Inflammatory macrophage (primary cell): ENCODE measurements at regions not wholly inside any gene's neighbourhood (a gene's known extent, or its start where the extent isn't known, plus 50 kb on each side); places are given as distances from the start of the nearest gene placed in this dataset.
"Not testable (repeated sequence)": the region's sequence is repeated elsewhere in the genome, so short reads cannot be mapped to it uniquely, and the experiment has no call there.

Experiments
- DNase-seq, 2 donors: peaks; one replicate each; pipeline ENCODE4 v3.0.0-alpha.2; 2020 to 2022

DNA sequence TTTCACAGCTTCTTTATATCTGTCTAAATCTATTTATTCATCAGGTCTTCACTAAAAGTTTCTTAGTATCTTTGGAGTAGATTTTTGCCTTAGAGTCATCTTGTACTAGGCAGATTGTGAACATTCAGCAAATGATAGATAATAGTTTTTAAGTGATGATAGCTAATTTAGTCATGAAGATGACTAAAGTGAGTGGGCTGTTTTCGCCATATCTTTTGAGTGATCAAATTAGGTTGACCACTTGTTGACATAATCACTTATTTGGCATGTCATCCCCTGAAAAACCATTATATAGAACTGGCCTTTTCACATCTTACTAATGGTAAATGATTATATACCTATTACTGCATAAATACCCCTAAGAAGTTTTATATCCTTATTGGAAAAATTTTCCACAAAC lies 999.2 kb downstream of the PCDH17 start:
- DNase-seq: no peak

DNA sequence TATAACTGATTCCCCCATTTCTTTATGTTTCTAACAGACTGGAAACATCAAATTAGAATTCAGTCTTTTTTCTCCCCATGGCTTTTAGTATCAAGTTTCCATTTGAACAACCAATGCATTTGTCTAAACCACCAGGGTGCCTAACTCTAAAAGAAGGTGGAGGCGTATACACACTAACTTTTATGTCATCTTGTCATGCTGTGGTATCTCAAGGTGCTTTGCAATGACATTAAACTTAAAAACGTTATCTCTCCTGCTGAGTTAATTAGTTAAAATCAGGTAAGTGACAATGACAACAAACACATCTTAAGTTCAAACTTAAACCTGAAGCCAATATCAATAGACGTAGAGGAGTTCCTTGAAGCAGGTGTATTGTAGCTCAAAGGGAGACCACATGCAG lies 1001.7 kb downstream of the PCDH17 start:
- DNase-seq: no peak

DNA sequence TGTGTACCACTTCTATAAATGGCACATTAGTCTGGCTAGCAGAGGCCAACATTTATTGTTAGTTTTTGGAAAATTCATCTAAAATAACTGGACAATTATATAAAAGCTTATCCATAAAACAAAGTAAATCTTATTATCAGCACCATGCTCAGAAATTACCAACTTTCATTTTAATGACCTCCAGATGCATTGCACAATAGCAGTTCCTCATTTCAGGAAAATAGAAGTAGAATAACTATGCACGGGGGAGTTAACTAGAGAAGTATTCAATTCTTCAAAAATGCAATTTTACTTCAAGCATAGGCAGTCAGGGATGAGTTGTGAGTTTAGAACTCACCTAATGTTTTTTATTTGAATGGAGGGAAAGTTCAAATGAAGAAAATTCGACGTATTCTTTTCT lies 1023.5 kb downstream of the PCDH17 start:
- DNase-seq: peak; percentile 66 to 86

DNA sequence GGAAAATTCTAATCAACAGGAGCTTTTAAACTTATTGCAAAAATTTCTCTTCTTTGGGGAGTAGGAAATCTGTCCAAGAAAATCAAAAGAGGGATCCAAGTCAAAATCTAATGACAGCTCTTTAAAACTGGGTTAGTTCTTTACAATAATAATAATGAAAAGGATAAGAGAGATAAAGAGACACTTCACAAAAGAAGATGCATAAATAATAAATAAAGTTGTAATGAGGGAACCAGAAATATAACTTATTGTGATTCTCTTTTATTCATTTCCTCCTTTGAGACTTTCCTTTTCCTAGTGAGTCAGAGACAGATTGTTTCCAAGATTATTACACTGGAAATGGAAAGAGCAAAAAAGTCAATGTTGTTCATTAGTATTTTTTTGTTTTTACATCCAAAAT lies 1029.3 kb downstream of the PCDH17 start:
- no peak for DNase-seq

DNA sequence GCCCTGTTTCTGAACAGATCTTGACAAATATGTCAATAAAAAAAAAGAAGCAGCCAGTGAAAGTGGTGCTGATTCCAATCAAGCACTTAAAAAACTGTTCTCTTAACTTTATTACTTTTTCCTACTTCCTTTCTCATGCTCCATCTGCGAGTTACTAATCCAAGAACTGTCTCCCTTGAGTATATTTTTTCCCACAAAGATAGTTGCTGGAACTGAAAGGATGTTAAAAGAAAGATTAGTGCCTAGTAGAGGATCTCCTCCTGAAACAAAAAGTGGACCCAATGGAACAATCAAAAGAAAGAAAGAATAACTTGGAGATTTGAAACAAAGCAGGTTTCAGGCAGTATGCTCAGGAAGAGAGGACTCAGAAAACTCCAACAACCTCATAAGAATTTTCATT lies 1034.8 kb downstream of the PCDH17 start:
- DNase-seq: no peak

DNA sequence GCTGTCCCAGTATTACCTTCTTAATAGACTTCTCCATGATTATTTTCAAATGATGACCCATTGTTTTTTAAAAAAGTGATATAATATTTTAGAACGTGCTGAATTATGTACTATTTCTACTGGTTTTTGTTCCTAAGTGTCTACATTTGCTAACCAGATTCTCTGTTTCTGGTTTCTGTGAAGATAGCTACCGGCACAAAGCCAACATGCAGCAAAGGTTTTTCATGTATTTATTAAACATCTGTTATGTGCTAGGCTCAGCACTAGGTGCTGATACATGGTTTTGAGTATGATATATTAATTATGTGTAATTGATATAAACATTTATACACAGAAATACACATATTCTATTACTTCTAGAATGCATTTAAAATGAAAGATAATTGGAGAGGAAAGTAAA lies 1035.6 kb downstream of the PCDH17 start:
- no peak for DNase-seq

DNA sequence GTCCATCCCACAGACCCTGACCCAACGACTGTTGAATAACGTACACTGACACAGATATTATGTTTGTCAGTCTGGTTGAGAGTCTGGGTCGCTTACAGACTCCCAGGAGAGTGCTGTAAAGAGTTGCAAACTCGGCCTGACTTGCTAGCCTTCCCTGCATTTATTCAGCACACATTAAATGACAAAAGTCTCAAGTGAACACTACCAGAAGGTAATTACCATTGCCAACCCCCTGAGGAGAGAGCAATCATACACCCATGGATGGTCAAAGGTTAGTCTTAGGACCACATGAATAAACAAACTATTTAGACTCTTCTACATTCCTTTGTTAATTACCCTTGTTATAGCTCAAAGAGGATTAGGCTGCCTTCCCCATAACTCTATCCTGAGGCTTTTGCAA lies 1048.6 kb downstream of the PCDH17 start:
- DNase-seq: no peak

DNA sequence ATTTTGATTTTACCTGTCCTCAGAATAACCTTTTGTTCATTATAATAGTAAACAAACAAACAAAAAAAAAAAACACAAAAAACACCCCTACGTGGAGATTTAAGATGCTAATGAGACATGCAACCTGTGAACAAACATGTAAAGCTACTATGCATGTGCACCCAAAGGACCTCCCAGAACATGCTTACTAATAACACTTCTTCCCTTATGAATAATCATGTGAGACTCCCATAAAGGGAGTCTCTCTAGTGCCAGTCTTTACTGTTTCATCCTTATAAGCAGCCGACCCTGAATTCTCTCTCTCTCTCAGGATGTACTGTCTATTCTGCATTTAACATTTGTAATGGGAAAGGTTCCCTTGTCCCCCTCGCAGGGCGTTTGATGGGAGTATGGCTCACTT lies 1051.1 kb downstream of the PCDH17 start:
- no peak for DNase-seq

DNA sequence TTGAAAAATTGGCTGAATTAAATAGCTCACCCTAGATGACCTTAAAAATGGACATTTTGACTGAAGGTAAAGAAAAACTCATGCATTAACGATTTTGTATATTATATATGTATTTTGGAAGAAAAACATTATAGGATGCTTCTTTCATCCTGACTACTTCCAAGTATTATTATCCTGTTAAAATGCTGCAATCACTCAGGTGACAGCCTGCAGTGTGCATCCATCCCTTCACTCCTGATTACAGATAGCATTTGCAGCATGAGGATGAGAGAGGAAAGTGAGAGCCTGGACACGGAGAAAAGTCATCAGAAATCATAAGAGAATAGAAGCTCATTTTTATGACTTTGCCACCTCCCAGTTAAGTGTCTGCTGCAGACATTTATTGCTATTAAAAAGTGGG lies 1055.6 kb downstream of the PCDH17 start:
- no peak for DNase-seq

DNA sequence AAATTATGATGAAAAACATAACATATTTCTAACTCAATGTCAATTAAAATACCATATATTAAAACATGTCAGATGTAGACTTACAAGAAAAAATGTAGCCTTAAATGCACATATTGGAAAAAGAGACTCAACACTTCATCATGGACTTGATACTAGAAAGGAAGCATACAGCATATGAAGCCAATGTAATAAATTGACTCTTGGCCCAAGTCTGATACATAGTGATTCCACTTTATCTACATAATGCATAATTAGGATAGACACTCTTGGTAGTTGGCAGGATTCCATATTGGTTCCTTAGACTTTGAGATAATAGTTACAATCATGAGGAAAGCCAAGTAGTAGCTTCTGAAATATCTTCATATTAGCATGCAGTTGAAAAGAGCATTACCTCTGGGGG lies 1067.0 kb downstream of the PCDH17 start:
- DNase-seq: no peak

DNA sequence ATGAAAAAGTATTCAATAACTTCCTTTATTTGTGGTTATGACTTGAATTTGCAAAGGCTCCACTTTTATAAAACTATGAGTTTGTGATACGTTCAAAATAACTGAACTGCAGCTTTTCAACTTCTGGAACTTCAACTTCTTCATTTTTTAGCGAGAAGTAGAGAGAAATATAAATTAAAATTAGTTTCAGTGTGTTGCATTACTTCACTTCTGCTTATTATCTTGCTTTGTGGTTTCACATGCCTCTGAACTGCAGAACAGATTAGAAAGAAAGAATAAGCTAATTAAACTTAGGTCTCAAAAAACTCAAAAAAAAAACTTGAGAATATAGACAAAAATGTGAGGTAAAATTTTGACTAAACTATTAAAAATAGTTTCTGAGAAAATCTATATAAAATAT lies 1073.4 kb downstream of the PCDH17 start:
- peak; percentile 12 to 77 for DNase-seq

DNA sequence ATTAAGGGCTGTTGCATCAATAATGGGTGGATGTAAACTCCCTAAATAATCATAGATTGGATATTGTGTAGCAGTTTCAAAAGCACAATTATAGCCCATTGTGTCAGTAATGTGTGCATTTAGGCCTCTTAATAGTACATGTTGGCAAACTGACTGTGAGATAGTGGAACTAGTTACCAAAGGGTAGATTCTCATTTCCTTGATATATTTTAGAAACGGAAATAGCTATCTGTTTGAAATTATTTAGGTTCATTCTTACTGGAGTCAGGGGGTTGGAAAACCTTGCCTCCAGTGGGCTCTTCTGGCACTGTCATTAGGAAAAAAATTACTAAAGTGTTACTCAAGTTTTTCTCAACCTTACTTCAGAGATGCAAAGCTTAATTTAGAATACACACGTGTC lies 1074.9 kb downstream of the PCDH17 start:
- no peak for DNase-seq

DNA sequence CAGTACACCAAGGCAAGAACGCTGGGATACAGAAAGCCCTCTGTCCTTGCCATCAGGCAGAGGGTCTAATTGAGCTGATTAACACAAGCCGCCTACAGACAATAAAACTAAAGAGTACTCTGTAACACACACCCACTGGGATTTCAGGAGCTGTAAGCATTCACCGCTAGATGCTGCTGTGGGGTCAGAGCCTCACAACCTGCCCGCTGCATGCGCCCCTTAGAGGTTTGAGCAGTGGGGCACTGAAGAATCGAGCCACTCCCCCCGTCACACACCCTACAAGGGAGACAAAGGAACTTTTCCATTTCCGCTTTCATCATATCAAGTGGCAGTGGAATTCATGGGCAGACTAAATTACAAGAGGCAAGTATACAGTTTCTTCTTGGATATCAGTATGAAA lies 1080.6 kb downstream of the PCDH17 start:
- no peak for DNase-seq

DNA sequence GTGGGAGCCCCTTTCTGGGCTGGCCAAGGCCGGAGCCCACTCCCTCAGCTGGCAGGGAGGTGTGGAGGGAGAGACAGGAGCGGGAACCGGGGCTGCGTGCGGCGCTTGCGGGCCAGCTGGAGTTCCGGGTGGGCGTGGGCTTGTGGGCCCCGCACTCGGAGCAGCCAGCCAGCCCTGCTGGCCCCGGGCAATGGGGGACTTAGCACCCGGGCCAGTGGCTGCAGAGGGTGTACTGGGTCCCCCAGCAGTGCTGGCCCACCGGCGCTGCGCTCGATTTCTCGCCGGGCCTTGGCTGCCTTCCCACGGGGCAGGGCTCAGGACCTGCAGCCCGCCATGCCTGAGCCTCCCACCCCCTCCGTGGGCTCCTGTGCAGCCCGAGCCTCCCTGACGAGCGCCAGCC lies 1082.5 kb downstream of the PCDH17 start:
- not testable (repeated sequence) for DNase-seq

DNA sequence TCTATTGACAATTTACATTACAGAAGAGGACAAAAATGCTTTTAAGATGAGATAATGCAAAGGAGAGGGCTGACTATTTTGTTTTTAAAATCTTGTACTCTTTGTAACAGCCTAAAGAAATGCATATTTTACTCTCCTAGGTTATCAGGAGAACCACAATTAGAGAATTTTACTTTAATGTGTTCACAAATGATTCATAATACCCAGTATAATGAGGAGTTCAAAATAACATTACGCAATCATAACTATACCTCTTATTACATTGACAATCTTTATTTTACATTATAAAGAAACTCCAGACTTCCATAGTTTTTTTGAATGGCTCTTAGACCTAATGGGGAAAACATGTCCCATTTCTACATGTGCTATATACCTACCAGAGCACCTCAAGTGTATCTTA lies 1089.7 kb downstream of the PCDH17 start:
- no peak for DNase-seq

DNA sequence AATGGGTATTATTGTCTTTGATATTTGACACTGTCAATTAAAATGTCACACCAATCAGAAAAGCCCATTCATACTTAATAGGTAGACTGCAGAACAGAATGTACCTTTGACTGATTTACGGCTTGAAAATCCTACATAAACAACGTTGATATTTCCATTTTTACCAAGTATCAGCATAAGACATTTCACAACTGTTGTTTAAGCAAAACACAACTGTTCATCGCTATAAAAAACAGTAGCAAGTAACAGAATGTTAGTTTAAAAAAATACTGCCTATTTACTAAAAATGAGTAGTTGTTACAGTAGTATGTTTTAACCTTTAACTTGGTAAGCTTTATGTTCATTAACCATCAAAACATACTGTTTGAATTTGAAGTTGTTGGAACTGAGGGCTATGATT lies 1096.6 kb downstream of the PCDH17 start:
- DNase-seq: no peak

DNA sequence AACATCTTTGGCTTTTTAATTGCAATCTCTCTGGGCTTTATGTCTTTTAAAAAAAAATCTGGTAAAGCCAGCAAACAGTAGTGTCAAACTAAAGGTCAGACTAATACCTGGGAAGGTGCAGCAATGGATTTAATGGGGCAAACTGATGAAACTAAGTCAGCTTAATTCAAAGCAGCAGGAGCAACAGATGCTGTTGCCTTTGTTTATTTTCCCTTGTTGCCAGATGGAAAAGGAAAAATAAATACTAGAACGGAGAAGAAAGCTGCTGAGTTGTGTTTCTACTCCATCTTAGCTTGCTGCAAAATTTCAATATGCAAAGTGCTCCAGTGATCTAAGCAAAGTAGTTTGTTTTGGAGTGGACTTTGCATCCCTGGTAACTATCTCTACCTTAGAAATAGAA lies 1097.8 kb downstream of the PCDH17 start:
- DNase-seq: no peak

DNA sequence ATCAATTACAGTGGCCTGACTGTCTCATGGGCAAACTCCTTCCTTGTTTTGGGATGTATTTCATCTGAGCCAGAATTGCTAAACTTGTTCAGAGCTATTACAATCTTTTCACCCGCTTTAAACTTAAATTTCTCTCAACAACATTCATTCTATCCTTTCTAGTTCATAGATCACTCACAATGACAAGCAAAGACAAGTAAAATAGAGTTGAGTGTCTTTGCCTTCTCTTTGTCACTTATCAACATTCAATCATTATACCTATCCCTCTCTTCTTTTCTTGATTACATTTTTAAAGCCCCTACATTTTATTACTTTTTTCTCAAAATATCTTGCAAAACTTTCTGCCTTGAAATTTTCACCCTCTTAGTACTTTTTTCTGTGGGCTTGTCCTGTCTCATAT lies 1113.1 kb downstream of the PCDH17 start:
- no peak for DNase-seq

DNA sequence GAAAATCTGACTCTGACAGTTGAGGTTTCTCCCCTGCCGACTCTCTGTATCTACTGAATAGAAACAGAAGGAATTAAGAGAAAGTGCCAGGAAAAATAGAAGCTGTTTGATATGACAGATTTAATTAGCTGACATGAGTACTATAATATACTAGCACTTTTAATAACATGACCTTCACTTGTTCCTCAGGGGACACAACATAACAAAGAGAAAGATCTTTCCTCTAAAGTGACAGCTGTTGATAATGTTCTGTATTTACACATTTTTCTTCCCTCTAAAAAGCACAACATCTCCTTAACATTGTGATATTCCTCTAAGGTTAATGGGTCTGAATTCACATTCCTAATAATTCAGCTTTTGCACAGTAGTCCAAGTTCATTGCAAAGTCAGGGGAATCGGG lies 1136.0 kb downstream of the PCDH17 start:
- no peak for DNase-seq

DNA sequence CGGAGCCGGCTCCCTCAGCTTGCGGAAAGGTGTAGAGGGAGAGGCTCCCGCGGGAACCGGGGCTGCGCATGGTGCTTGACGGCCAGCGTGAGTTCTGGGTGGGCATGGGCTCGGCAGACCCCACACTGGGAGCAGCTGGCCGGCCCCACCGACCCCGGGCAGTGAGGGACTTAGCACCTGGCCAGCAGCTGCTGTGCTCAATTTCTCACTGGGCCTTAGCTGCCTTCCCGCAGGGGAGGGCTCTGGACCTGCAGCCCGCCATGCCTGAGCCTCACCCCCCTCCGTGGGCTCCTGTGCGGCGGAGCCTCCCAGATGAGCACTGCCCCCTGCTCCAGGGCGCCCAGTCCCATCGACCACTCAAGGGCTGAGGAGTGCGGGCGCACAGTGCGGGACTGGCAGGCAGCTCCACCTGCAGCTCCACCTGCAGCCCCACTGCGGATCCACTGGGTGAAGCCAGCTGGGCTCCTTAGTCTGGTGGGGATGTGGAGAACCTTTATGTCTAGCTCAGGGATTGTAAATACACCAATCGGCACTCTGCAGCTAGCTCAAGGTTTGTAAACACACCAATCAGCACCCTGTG lies 1141.8 kb downstream of the PCDH17 start:
- no peak for DNase-seq

DNA sequence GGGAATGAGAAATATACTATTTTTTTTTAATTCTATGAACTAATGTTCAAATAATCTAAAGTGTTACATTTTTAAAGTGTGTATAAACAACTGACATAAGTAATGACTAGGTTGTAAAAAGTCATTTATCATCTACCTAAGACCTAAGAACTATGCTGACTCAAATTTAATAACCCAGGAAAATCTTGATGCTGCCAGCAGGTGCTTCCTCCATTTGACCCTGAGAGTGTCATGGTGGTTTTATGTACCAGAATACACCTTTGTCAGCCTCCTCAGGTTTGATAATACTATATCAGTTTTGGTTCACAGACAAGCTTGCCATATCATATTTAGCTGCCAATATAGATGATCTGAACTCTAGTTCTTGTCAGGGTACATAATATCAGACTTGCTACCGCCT lies 1151.2 kb downstream of the PCDH17 start:
- no peak for DNase-seq

DNA sequence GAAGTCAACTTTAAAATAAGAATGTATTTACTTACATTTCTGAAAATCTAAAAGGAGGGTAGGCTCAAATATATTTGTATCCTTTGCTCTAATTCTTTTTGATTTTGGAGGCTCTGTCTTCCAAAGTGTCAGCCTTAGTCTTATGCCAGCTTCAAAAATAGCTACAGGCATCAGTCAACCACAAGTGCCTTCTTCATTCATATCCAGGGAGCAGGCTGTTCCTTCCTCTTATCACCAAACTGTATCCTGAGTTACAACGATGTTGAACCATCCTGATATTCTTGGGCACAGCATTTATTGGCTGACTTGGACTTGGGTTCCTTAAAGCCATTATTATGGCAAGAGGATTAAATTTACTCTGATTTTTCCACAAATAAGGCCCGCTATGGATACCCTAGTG lies 1161.3 kb downstream of the PCDH17 start:
- no peak for DNase-seq

DNA sequence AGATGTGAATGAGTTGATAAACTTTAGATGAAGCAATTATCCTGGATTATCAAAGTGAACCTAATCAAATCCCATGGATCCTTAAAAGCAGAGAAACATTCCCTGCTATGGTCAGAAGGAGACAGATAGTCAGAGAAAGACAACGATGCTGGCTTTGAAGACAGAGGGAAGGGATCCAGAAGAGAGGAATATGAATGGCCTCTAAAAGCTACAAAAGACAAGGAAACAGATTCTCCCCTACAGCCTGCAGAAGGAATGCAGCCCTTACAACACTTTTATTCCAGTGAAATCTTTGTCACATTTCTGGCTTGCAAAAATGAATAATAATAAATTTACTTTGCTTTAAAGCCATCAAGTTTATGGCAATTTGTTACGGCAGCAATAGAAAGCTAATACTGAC lies 1164.2 kb downstream of the PCDH17 start:
- no peak for DNase-seq

DNA sequence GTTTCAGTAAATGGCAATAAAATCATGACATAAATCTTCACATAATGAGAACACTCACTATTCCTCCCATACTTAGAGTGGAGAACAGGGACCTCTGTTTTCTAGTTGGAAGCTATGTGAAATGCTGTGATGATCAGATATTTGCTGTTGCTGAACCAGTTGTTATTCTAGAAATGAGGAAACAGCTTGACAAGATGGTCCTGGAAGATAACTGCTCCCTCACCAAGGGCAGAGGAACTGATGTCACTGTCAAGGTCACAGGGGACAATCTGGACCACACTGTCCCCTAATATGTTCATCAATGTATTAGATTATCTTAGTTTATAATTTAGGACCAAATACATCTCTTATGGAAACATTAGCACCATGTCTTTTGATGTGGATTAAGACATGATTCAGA lies 1173.3 kb downstream of the PCDH17 start:
- DNase-seq: no peak

DNA sequence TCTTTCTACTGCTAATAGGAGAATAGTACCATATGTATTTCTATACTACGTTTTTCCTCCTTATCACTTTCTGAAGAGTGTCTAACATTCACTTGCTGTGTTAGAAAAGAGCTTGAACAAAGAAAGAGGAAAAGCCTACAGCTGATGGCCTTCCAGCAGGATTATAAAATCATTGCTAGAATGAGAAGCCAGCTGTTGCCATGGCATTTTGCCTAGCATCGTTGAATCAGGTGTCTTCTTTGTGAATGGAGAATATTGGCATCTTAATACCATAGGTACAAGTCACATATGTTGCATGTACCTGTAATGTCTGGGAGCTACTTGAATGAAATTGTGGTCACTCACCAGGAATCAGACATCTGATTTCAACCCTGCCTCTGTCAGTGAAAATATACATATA lies 1174.9 kb downstream of the PCDH17 start:
- no peak for DNase-seq

DNA sequence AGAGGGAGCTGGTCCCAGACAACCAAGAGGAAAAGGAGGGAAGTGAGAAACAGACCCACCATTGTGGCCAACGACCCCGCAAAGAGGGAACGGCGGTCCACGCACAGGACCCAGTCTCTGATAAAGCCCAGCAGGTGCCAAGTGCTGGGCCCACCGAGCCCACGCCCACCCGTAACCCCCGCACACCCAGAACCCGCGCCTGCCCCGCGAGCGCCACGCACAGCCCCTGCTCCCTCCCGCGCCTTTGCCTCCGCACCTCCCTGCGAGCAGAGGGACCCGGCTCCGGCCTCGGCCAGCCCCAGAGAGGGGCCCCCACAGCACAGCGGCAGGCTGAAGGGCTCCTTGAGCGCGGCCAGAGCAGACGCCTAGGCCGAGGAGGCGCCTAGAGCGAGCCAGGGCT lies 1192.2 kb downstream of the PCDH17 start:
- no peak for DNase-seq
